Motor neuron (in vitro differentiated cells): ENCODE measurements at regions not wholly inside any gene's neighbourhood (a gene's known extent, or its start where the extent isn't known, plus 50 kb on each side); places are given as distances from the start of the nearest gene placed in this dataset.

Source experiments
- ATAC-seq, 8 experiments: fragments of 200-7000 bp; cut with Tn5 transposase; replicated peaks in 6 of 8; 2 replicates each; pipeline ENCODE4 v1.8.0; 2021; ENCODE audit warnings: mild to moderate bottlenecking in 8 of 8, moderate library complexity in 8 of 8
- H3K27ac ChIP-seq, 2 donors: fragments of 250-450 bp; sonication (Bioruptor Pico); 2 replicates each; pipeline ENCODE4 v1.9.0; 2021; ENCODE audit warnings: antibody characterized with exemption in 2 of 2, mild to moderate bottlenecking in 2 of 2, moderate library complexity in 1 of 2
- H3K4me1 ChIP-seq, 2 donors: fragments of 250-450 bp; sonication (Bioruptor Pico); replicated peaks in 1 of 2; 2 replicates each; pipeline ENCODE4 v1.6.1; 2021; ENCODE audit warnings: antibody characterized with exemption in 2 of 2, mild to moderate bottlenecking in 2 of 2, moderate library complexity in 1 of 2
- H3K4me3 ChIP-seq, 5 donors: fragments of 250-450 bp; sonication (Bioruptor Pico); 2 replicates each; pipeline ENCODE4 v1.9.0; 2021; ENCODE audit warnings: antibody characterized with exemption in 5 of 5, mild to moderate bottlenecking in 5 of 5, moderate library complexity in 4 of 5
- WGBS, 10 experiments: fragments of 450-650 bp; shearing (Covaris generic); methylation state at CpG; one replicate each; pipeline ENCODE4 v1.0.0; 2022; 5-methylcytosine and 5-hydroxymethylcytosine counted together
- in situ Hi-C, 9 experiments: fragments of 400-800 bp; cut with MboI; loops; one replicate each; pipeline ENCODE4 v1.15.0; 2021; ENCODE audit warnings: low sequenced_read_pairs in 9 of 9, low pct_unique_long_range_greater_than_20kb in 2 of 9; ENCODE audit not compliant: unreplicated experiment in 9 of 9

- in situ Hi-C loops = no loop called here
- no peak overlapping the region for H3K4me3 ChIP-seq
- ATAC-seq = no peak
- WGBS, 10 experiments = no CpG with 5 or more reads among the region's 10 CpGs
- H3K4me1 ChIP-seq = peaks cover 0 to 9% of the 10 kb centered on the region in 2 donors
- H3K27ac ChIP-seq = no peak overlapping the region
Observed at GRCh38 chr13:111521030-111521429, 200.6 kb downstream of the TEX29 start.

GRCh38 chr13:111521691-111522229 lies 201.3 kb downstream of the TEX29 start:
- 14 to 100% (median 74%) methylated on average over 1 to 11 of the region's 12 CpGs; no CpG with 5 or more reads in 2 of the 10 experiments for WGBS, 10 experiments
- in situ Hi-C loops = no loop called here
- H3K4me1 ChIP-seq = peaks cover 0 to 8% of the 10 kb centered on the region in 2 donors
- ATAC-seq = no peak
- no peak overlapping the region for H3K27ac ChIP-seq
- no peak overlapping the region for H3K4me3 ChIP-seq

- in situ Hi-C loops = loop anchor here in 3 of 9 experiments (25.0 kb wide), 1 partner anchor 537 kb away; the partner anchor contains the start of gene SOX1 (in 3 of the 3)
- Histone ChIP-seq H3K27ac (no peak overlapping the region), H3K4me1 (peaks cover 0 to 6% of the 10 kb centered on the region in 2 donors), H3K4me3 (no peak overlapping the region)
- 0 to 78% (median 50%) methylated on average over 1 to 3 of the region's 3 CpGs for WGBS, 10 experiments
- no peak for ATAC-seq
Observed at GRCh38 chr13:111525320-111526118, 205.1 kb downstream of the TEX29 start.

GRCh38 chr13:111526922-111527321 lies 206.5 kb downstream of the TEX29 start:
- H3K4me3 ChIP-seq = no peak overlapping the region
- ATAC-seq = no peak
- peaks cover 0 to 9% of the 10 kb centered on the region in 2 donors for H3K4me1 ChIP-seq
- H3K27ac ChIP-seq = no peak overlapping the region
- in situ Hi-C loops = loop anchor here in 3 of 9 experiments (25.0 kb wide), 1 partner anchor 535 kb away; the partner anchor contains the start of gene SOX1 (in 3 of the 3)
- WGBS, 10 experiments = 0 to 90% (median 51%) methylated on average over 1 to 7 of the region's 7 CpGs; no CpG with 5 or more reads in 3 of the 10 experiments

GRCh38 chr13:111527614-111528229 lies 207.3 kb downstream of the TEX29 start:
- no peak overlapping the region for H3K27ac ChIP-seq
- H3K4me3 ChIP-seq = no peak overlapping the region
- in situ Hi-C loops = loop anchor here in 3 of 9 experiments (25.0 kb wide), 1 partner anchor 535 kb away; the partner anchor contains the start of gene SOX1 (in 3 of the 3)
- peaks cover 0 to 12% of the 10 kb centered on the region in 2 donors for H3K4me1 ChIP-seq
- WGBS, 10 experiments = 0 to 96% (median 77%) methylated on average over 1 to 13 of the region's 14 CpGs; no CpG with 5 or more reads in 1 of the 10 experiments
- peak in 5 of 8 experiments; percentile 24 to 74 (median 52) for ATAC-seq

- 50 to 100% (median 85%) methylated on average over 1 to 3 of the region's 3 CpGs; no CpG with 5 or more reads in 5 of the 10 experiments for WGBS, 10 experiments
- ATAC-seq = no peak
- H3K27ac ChIP-seq = no peak overlapping the region
- H3K4me1 ChIP-seq = peaks cover 0 to 19% of the 10 kb centered on the region in 2 donors
- no peak overlapping the region for H3K4me3 ChIP-seq
- in situ Hi-C loops = loop anchor here in 3 of 9 experiments (25.0 kb wide), 1 partner anchor 534 kb away; the partner anchor contains the start of gene SOX1 (in 3 of the 3)
Observed at GRCh38 chr13:111528513-111528912, 208.1 kb downstream of the TEX29 start.

- in situ Hi-C loops = loop anchor here in 3 of 9 experiments (10.0 to 25.0 kb wide), 2 partner anchors 532 to 914 kb away; partner anchors contain the start of gene SOX1 (in 3 of the 3)
- WGBS, 10 experiments = 24 to 100% (median 80%) methylated on average over 1 to 10 of the region's 17 CpGs; no CpG with 5 or more reads in 1 of the 10 experiments
- no peak for ATAC-seq
- no peak overlapping the region for H3K4me3 ChIP-seq
- H3K27ac ChIP-seq = no peak overlapping the region
- H3K4me1 ChIP-seq = peaks cover 6 to 32% of the 10 kb centered on the region in 2 donors
Observed at GRCh38 chr13:111530137-111530870, 209.9 kb downstream of the TEX29 start.

- WGBS, 10 experiments = 1 to 60% (median 21%) methylated on average over 1 to 7 of the region's 7 CpGs
- in situ Hi-C loops = loop anchor here in 3 of 9 experiments (10.0 to 25.0 kb wide), 2 partner anchors 531 to 913 kb away; partner anchors contain the start of gene SOX1 (in 3 of the 3)
- H3K4me1 ChIP-seq = peaks cover 9 to 41% of the 10 kb centered on the region in 2 donors
- H3K27ac ChIP-seq = no peak overlapping the region
- peak in 6 of 8 experiments; percentile 9 to 72 (median 67) for ATAC-seq
- no peak overlapping the region for H3K4me3 ChIP-seq
Observed at GRCh38 chr13:111531505-111531904, 211.1 kb downstream of the TEX29 start.

GRCh38 chr13:111532111-111532510 lies 211.7 kb downstream of the TEX29 start:
- Histone ChIP-seq H3K4me3 (no peak overlapping the region), H3K27ac (no peak overlapping the region), H3K4me1 (peaks cover 9 to 41% of the 10 kb centered on the region in 2 donors)
- in situ Hi-C loops = loop anchor here in 3 of 9 experiments (10.0 to 25.0 kb wide), 2 partner anchors 530 to 913 kb away; partner anchors contain the start of gene SOX1 (in 3 of the 3)
- no peak for ATAC-seq
- 0 to 68% (median 36%) methylated on average over 1 to 7 of the region's 9 CpGs for WGBS, 10 experiments

GRCh38 chr13:111533900-111534683 lies 213.7 kb downstream of the TEX29 start:
- WGBS, 10 experiments = 8 to 80% (median 58%) methylated on average over 1 to 9 of the region's 10 CpGs
- in situ Hi-C loops = loop anchor here in 3 of 9 experiments (10.0 to 25.0 kb wide), 2 partner anchors 528 to 911 kb away; partner anchors contain the start of gene SOX1 (in 3 of the 3)
- Histone ChIP-seq H3K27ac (no peak overlapping the region), H3K4me1 (peaks cover 9 to 40% of the 10 kb centered on the region in 2 donors), H3K4me3 (no peak overlapping the region)
- no peak for ATAC-seq

GRCh38 chr13:111534751-111535522 lies 214.5 kb downstream of the TEX29 start:
- peak in 6 of 8 experiments; percentile 4 to 77 (median 52) for ATAC-seq
- Histone ChIP-seq H3K4me1 (peaks cover 9 to 38% of the 10 kb centered on the region in 2 donors), H3K27ac (no peak overlapping the region), H3K4me3 (peak overlapping the region in 3 of 5 donors; percentile 6 to 23 (median 10))
- in situ Hi-C loops = loop anchor here in 3 of 9 experiments (10.0 to 25.0 kb wide), 2 partner anchors 527 to 910 kb away; partner anchors contain the start of gene SOX1 (in 3 of the 3)
- WGBS, 10 experiments = 1 to 21% (median 5%) methylated on average over 3 to 22 of the region's 24 CpGs
